OCI-LY7 (cell line): ENCODE measurements at regions not wholly inside any gene's neighbourhood (a gene's known extent, or its start where the extent isn't known, plus 50 kb on each side); places are given as distances from the start of the nearest gene placed in this dataset.

ENCODE experiments used
- CTCF ChIP-seq: fragments of 200-600 bp; sonication (generic); conservative IDR thresholded peaks from 2 replicates; pipeline ENCODE4 v1.5.1; 2014; ENCODE audit warnings: mild to moderate bottlenecking, antibody characterized with exemption, low read length, moderate library complexity, mixed read lengths
- EZH2phosphoT487 ChIP-seq: fragments of 200-600 bp; sonication (generic); IDR thresholded peaks from 2 replicates; pipeline ENCODE4 v1.6.1; 2018; ENCODE audit warnings: low read depth, borderline replicate concordance, mild to moderate bottlenecking, mixed run types, antibody characterized with exemption, low read length, moderate library complexity, mixed read lengths

GRCh38 chr9:129377931-129378661 is 200.0 kb upstream of the IER5L start:
- TF ChIP-seq CTCF (no peak), EZH2phosphoT487 (no peak)
